Mesendoderm (in vitro differentiated cells): ENCODE measurements at regions not wholly inside any gene's neighbourhood (a gene's known extent, or its start where the extent isn't known, plus 50 kb on each side); places are given as distances from the start of the nearest gene placed in this dataset.

Experiments used
- DNase-seq: peaks from one replicate; pipeline ENCODE4 v3.0.0; 2013
- H2AK5ac ChIP-seq: 2 replicates; pipeline ENCODE4 v1.6.1; 2013; ENCODE audit warnings: low read length, inconsistent platforms
- H2BK120ac ChIP-seq: 2 replicates; pipeline ENCODE4 v1.6.1; 2013; ENCODE audit warnings: low read depth, mild to moderate bottlenecking, low read length, moderate library complexity, mixed read lengths
- H2BK15ac ChIP-seq: replicated peaks from 2 replicates; pipeline ENCODE4 v1.6.1; 2013; ENCODE audit warnings: low read depth, mild to moderate bottlenecking, moderate library complexity
- H2BK5ac ChIP-seq: 2 replicates; pipeline ENCODE4 v1.6.1; 2013; ENCODE audit warnings: low read length, inconsistent platforms
- H3K18ac ChIP-seq: 2 replicates; pipeline ENCODE4 v1.6.1; 2013; ENCODE audit warnings: mild to moderate bottlenecking, low read length, mixed read lengths
- H3K23ac ChIP-seq: one replicate; pipeline ENCODE4 v1.6.1; 2013; ENCODE audit warnings: low read length
- H3K27ac ChIP-seq: 2 replicates; pipeline ENCODE4 v1.5.1; 2013; ENCODE audit warnings: low read depth, mild to moderate bottlenecking, inconsistent platforms, low read length, moderate library complexity
- H3K27me3 ChIP-seq: 2 replicates; pipeline ENCODE4 v1.6.1; 2013; ENCODE audit warnings: low read length, control low read depth, mild to moderate bottlenecking, inconsistent platforms; ENCODE audit not compliant: insufficient read depth, poor library complexity
- H3K36me3 ChIP-seq: 2 replicates; pipeline ENCODE4 v1.6.1; 2013; ENCODE audit warnings: low read length, inconsistent platforms; ENCODE audit not compliant: control insufficient read depth, insufficient read depth
- H3K4ac ChIP-seq: one replicate; pipeline ENCODE4 v1.6.1; 2013; ENCODE audit warnings: low read depth, mild to moderate bottlenecking, low read length, moderate library complexity
- H3K4me1 ChIP-seq: 2 replicates; pipeline ENCODE4 v1.6.1; 2013; ENCODE audit warnings: low read depth, low read length, inconsistent platforms; ENCODE audit not compliant: control insufficient read depth
- H3K4me2 ChIP-seq: 2 replicates; pipeline ENCODE4 v1.6.1; 2013; ENCODE audit warnings: low read length
- H3K4me3 ChIP-seq: 2 replicates; pipeline ENCODE4 v1.5.1; 2013; ENCODE audit warnings: mild to moderate bottlenecking, low read length
- H3K56ac ChIP-seq: one replicate; pipeline ENCODE4 v1.6.1; 2013; ENCODE audit warnings: low read length
- H3K79me1 ChIP-seq: 2 replicates; pipeline ENCODE4 v1.6.1; 2013; ENCODE audit warnings: low read length, inconsistent platforms
- H3K79me2 ChIP-seq: 2 replicates; pipeline ENCODE4 v1.6.1; 2013; ENCODE audit warnings: mild to moderate bottlenecking, low read length; ENCODE audit not compliant: control insufficient read depth, insufficient read depth
- H3K9ac ChIP-seq: 2 replicates; pipeline ENCODE4 v1.6.1; 2013; ENCODE audit warnings: low read length, inconsistent platforms
- H4K5ac ChIP-seq: one replicate; pipeline ENCODE4 v1.6.1; 2013; ENCODE audit warnings: low read length
- H4K8ac ChIP-seq: one replicate; pipeline ENCODE4 v1.6.1; 2013; ENCODE audit warnings: low read depth, mild to moderate bottlenecking, control low read depth, low read length, moderate library complexity
- WGBS: extraction: QIAGEN DNeasy Blood & Tissue Kit; methylation state at CpG from one replicate; pipeline ENCODE4 v1.1.7; 2013; ENCODE audit warnings: low lambda C conversion rate, missing lambda C conversion rate; ENCODE audit not compliant: insufficient coverage; ENCODE audit errors: extremely low coverage; 5-methylcytosine and 5-hydroxymethylcytosine counted together

DNA sequence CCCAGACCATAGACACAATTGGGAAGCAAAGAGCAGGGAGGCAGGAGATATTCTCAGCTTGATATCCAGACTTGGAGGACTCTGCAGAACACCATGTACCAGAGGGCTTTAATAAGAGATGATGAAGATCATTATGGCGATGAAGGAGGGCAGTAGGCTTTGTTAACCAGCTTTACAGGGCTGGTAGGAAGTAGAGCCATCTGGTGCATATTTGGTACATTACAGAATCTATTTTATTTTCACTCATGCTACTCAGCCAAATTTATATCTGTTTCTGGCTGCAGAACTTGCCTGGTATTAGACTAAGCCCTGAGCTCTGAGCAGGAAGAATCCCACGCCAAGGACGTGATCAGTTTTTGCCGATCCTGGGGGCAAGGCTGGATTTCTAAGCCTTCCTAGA lies 61.8 kb upstream of the SYT6 start:
- Histone ChIP-seq H3K79me2 (no peaks in the 10 kb centered on the region), H2BK5ac (no peak overlapping the region), H3K23ac (no peak overlapping the region), H3K9ac (no peak overlapping the region), H4K8ac (no peak overlapping the region), H3K18ac (no peak overlapping the region), H3K36me3 (no peaks in the 10 kb centered on the region), H3K79me1 (no peaks in the 10 kb centered on the region), H3K4ac (no peak overlapping the region), H2AK5ac (no peak overlapping the region), H3K4me2 (no peak overlapping the region), H3K4me1 (no peaks in the 10 kb centered on the region), H3K4me3 (no peak overlapping the region), H3K56ac (no peak overlapping the region), H3K27me3 (no peaks in the 10 kb centered on the region), H2BK15ac (no peak overlapping the region), H3K27ac (no peak overlapping the region), H4K5ac (no peak overlapping the region), H2BK120ac (no peak overlapping the region)
- whole genome bisulfite sequencing: no CpG with 5 or more reads among the region's 4 CpGs
- no peak for DNase-seq

DNA sequence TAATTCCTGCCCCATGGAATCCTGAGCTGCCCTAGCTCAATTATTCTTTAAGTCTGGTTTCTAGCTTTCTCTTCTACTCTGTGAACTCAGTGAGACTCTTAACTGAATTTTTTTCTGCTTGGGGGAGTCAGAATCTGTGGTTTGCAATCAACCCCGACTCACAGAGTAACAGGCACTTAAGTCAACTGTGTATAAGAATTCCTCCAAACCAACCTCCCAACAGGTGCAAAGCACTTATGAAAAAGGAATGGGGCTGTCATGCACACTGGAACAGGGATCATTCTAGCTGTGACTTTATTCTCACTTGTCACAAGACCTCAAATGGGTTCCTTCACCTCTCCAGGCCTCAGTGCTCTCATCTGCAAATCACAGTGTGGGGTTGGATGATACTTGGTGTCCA lies 60.3 kb upstream of the SYT6 start:
- H3K9ac ChIP-seq: no peak overlapping the region
- H3K4me2 ChIP-seq: no peak overlapping the region
- H3K79me1 ChIP-seq: no peaks in the 10 kb centered on the region
- H2BK5ac ChIP-seq: no peak overlapping the region
- WGBS: no CpG with 5 or more reads among the region's 1 CpG
- H2BK120ac ChIP-seq: no peak overlapping the region
- no peaks in the 10 kb centered on the region for H3K79me2 ChIP-seq
- no peak overlapping the region for H2AK5ac ChIP-seq
- H4K5ac ChIP-seq: no peak overlapping the region
- no peak for DNase-seq
- no peak overlapping the region for H3K27ac ChIP-seq
- H3K23ac ChIP-seq: no peak overlapping the region
- no peaks in the 10 kb centered on the region for H3K4me1 ChIP-seq
- H3K56ac ChIP-seq: no peak overlapping the region
- no peak overlapping the region for H4K8ac ChIP-seq
- H3K18ac ChIP-seq: no peak overlapping the region
- H2BK15ac ChIP-seq: no peak overlapping the region
- no peaks in the 10 kb centered on the region for H3K27me3 ChIP-seq
- H3K4ac ChIP-seq: no peak overlapping the region
- no peak overlapping the region for H3K4me3 ChIP-seq
- no peaks in the 10 kb centered on the region for H3K36me3 ChIP-seq

GRCh38 chr1:114209971-114210370 lies 56.3 kb upstream of the SYT6 start:
- H3K56ac ChIP-seq: no peak overlapping the region
- no peaks in the 10 kb centered on the region for H3K4me1 ChIP-seq
- no peaks in the 10 kb centered on the region for H3K27me3 ChIP-seq

GRCh38 chr1:114208714-114209113 lies 55.0 kb upstream of the SYT6 start:
- Histone ChIP-seq H3K27me3 (no peaks in the 10 kb centered on the region), H4K5ac (no peak overlapping the region), H3K36me3 (no peaks in the 10 kb centered on the region), H4K8ac (no peak overlapping the region), H3K79me1 (no peaks in the 10 kb centered on the region), H2BK15ac (no peak overlapping the region), H2AK5ac (no peak overlapping the region), H3K79me2 (no peaks in the 10 kb centered on the region), H2BK5ac (no peak overlapping the region), H3K9ac (no peak overlapping the region), H3K4me3 (no peak overlapping the region), H3K23ac (no peak overlapping the region), H3K4me1 (no peaks in the 10 kb centered on the region), H3K4me2 (no peak overlapping the region), H3K4ac (no peak overlapping the region), H2BK120ac (no peak overlapping the region), H3K18ac (no peak overlapping the region), H3K56ac (no peak overlapping the region), H3K27ac (no peak overlapping the region)
- no peak for DNase-seq
- no CpG with 5 or more reads among the region's 4 CpGs for WGBS

More at GRCh38 chr1:114209971-114210370, 56.3 kb upstream of the SYT6 start:
- H3K23ac ChIP-seq: no peak overlapping the region
- no CpG with 5 or more reads among the region's 5 CpGs for WGBS
- no peak overlapping the region for H2BK5ac ChIP-seq
- no peak overlapping the region for H2BK120ac ChIP-seq
- no peak overlapping the region for H3K9ac ChIP-seq
- H4K8ac ChIP-seq: no peak overlapping the region
- no peaks in the 10 kb centered on the region for H3K79me1 ChIP-seq
- no peak overlapping the region for H3K4me3 ChIP-seq
- H2BK15ac ChIP-seq: no peak overlapping the region
- no peak overlapping the region for H3K4me2 ChIP-seq
- no peak overlapping the region for H2AK5ac ChIP-seq
- H3K36me3 ChIP-seq: no peaks in the 10 kb centered on the region
- no peak overlapping the region for H3K27ac ChIP-seq
- no peak overlapping the region for H3K4ac ChIP-seq
- no peak for DNase-seq
- no peak overlapping the region for H3K18ac ChIP-seq
- H3K79me2 ChIP-seq: no peaks in the 10 kb centered on the region
- no peak overlapping the region for H4K5ac ChIP-seq

DNA sequence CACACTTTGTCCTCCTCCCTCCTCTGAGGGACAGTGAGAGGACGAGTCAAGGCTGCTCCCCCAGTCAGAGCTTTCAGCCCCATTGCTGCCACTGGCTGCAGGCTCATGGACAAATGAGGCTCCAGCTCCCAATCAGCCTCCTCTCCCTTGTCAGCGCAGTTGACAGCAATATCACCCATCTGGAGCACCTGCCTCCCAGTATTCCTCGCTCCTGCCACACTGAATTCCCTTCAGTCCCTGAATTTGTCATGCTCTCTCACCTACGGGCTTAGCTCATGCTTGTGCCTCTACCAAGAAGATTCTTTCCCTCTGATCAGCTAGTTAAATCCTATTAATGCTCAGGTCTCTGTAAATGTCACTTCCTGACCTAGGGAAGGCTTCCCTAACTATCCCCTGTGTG lies 54.4 kb upstream of the SYT6 start:
- no peak for DNase-seq
- no peak overlapping the region for H2BK5ac ChIP-seq
- no peaks in the 10 kb centered on the region for H3K79me1 ChIP-seq
- H3K79me2 ChIP-seq: no peaks in the 10 kb centered on the region
- no peak overlapping the region for H3K4ac ChIP-seq
- H3K23ac ChIP-seq: no peak overlapping the region
- H3K56ac ChIP-seq: no peak overlapping the region
- H3K4me1 ChIP-seq: no peaks in the 10 kb centered on the region
- H4K5ac ChIP-seq: no peak overlapping the region
- WGBS: no CpG with 5 or more reads among the region's 4 CpGs
- no peak overlapping the region for H4K8ac ChIP-seq
- no peak overlapping the region for H3K18ac ChIP-seq
- H2BK15ac ChIP-seq: no peak overlapping the region
- H3K4me3 ChIP-seq: no peak overlapping the region
- H3K27ac ChIP-seq: no peak overlapping the region
- no peaks in the 10 kb centered on the region for H3K36me3 ChIP-seq
- no peak overlapping the region for H2BK120ac ChIP-seq
- H2AK5ac ChIP-seq: no peak overlapping the region
- H3K4me2 ChIP-seq: no peak overlapping the region
- no peak overlapping the region for H3K9ac ChIP-seq
- H3K27me3 ChIP-seq: no peaks in the 10 kb centered on the region

DNA sequence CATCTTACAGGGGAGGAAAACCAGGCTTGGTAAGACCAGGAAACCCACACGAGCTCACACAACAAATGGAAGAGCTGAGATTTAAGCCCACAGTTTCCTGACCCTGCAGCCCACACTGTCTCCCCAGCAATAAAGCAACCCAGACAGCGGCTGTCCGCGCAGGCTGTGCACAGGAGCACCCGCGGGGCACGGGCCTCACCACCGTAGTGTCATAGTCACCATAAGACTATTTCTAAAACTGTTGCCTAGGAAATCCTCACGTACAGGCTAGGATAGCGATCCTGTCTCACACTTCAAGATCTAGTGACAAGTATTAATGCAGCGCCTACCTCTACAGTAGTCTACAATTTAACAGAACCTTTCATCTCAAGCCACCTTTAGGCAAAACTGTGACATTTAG lies 54.0 kb upstream of the SYT6 start:
- Histone ChIP-seq H4K8ac (no peak overlapping the region), H3K27ac (no peak overlapping the region), H4K5ac (no peak overlapping the region), H3K56ac (no peak overlapping the region), H3K36me3 (no peaks in the 10 kb centered on the region), H3K79me2 (no peaks in the 10 kb centered on the region), H3K23ac (no peak overlapping the region), H3K9ac (no peak overlapping the region), H2BK15ac (no peak overlapping the region), H2AK5ac (no peak overlapping the region), H3K79me1 (no peaks in the 10 kb centered on the region), H2BK5ac (no peak overlapping the region), H3K4ac (no peak overlapping the region), H3K18ac (no peak overlapping the region), H3K4me3 (no peak overlapping the region), H3K4me2 (no peak overlapping the region), H3K27me3 (no peaks in the 10 kb centered on the region), H3K4me1 (no peaks in the 10 kb centered on the region), H2BK120ac (no peak overlapping the region)
- no peak for DNase-seq
- WGBS: no CpG with 5 or more reads among the region's 11 CpGs
